CD4-positive, alpha-beta memory T cell (primary cell): ENCODE measurements at regions not wholly inside any gene's neighbourhood (a gene's known extent, or its start where the extent isn't known, plus 50 kb on each side); places are given as distances from the start of the nearest gene placed in this dataset.
"Not testable (repeated sequence)": the region's sequence is repeated elsewhere in the genome, so short reads cannot be mapped to it uniquely, and the experiment has no call there.

Experiments used
- CTCF ChIA-PET: fragments of 350-600 bp; sonication (Branson Sonifier 250); formaldehyde crosslinking; loops from one replicate; lab custom pipeline; 2021; ENCODE audit warnings: inconsistent platforms; ENCODE audit not compliant: partially characterized antibody; lab: Charles Lee
- POLR2A ChIA-PET: fragments of 350-600 bp; sonication (Branson Sonifier 250); formaldehyde crosslinking; loops from one replicate; lab custom pipeline; 2021; ENCODE audit not compliant: partially characterized antibody; lab: Charles Lee
- DNase-seq, 5 donors: peaks; one replicate each; pipeline versions ENCODE4 v3.0.0 to v3.0.0-alpha.2; 2020 to 2022; ENCODE audit warnings: mixed read lengths in 1 of 5
- H3K27ac ChIP-seq: one replicate; pipeline ENCODE4 v1.7.0; 2013; ENCODE audit warnings: low read depth, low read length
- H3K27me3 ChIP-seq: 2 replicates; pipeline ENCODE4 v1.7.0; 2013; ENCODE audit warnings: mild to moderate bottlenecking, low read length, moderate library complexity; ENCODE audit not compliant: insufficient read depth
- H3K36me3 ChIP-seq: 2 replicates; pipeline ENCODE4 v1.7.0; 2013; ENCODE audit warnings: mild to moderate bottlenecking, low read length, moderate library complexity; ENCODE audit not compliant: insufficient read depth
- H3K4me1 ChIP-seq: 2 replicates; pipeline ENCODE4 v1.7.0; 2013; ENCODE audit warnings: mild to moderate bottlenecking, low read length, moderate library complexity; ENCODE audit not compliant: insufficient read depth
- H3K4me3 ChIP-seq, 2 donors: one replicate each; pipeline ENCODE4 v1.7.0; 2013; ENCODE audit warnings: low read length in 2 of 2, mild to moderate bottlenecking in 1 of 2
- H3K9me3 ChIP-seq, 2 donors: one replicate each; pipeline ENCODE4 v1.7.0; 2013; ENCODE audit warnings: low read length in 2 of 2, control low read depth in 1 of 2; ENCODE audit not compliant: control insufficient read depth in 1 of 2
- H3K27ac Mint-ChIP-seq, 7 donors: one replicate each; pipeline ENCODE4 v1.8.0; 2020 to 2021; ENCODE audit warnings: mixed read lengths in 7 of 7, mild to moderate bottlenecking in 6 of 7, inconsistent platforms in 3 of 7, moderate library complexity in 3 of 7
- H3K27me3 Mint-ChIP-seq, 2 donors: one replicate each; pipeline ENCODE4 v1.8.0; 2020 to 2021; ENCODE audit warnings: mixed read lengths in 2 of 2
- H3K36me3 Mint-ChIP-seq, 2 donors: one replicate each; pipeline ENCODE4 v1.8.0; 2020 to 2021; ENCODE audit warnings: mixed read lengths in 2 of 2, inconsistent platforms in 1 of 2, mild to moderate bottlenecking in 1 of 2
- H3K4me1 Mint-ChIP-seq, 4 donors: one replicate each; pipeline ENCODE4 v1.8.0; 2020 to 2021; ENCODE audit warnings: mixed read lengths in 4 of 4, mild to moderate bottlenecking in 1 of 4
- H3K4me3 Mint-ChIP-seq, 8 donors: one replicate each; pipeline ENCODE4 v1.8.0; 2020 to 2021; ENCODE audit warnings: mixed read lengths in 8 of 8, mild to moderate bottlenecking in 7 of 8, moderate library complexity in 6 of 8, inconsistent platforms in 3 of 8
- H3K9me3 Mint-ChIP-seq, 8 donors: one replicate each; pipeline ENCODE4 v1.8.0; 2020 to 2021; ENCODE audit warnings: mixed read lengths in 8 of 8, mild to moderate bottlenecking in 5 of 8, inconsistent platforms in 3 of 8, moderate library complexity in 1 of 8
- intact Hi-C: fragments of 100-400 bp; cut with micrococcal nuclease; formaldehyde crosslinking; loops from one replicate; pipeline ENCODE4 v1.15.1; 2023

DNA sequence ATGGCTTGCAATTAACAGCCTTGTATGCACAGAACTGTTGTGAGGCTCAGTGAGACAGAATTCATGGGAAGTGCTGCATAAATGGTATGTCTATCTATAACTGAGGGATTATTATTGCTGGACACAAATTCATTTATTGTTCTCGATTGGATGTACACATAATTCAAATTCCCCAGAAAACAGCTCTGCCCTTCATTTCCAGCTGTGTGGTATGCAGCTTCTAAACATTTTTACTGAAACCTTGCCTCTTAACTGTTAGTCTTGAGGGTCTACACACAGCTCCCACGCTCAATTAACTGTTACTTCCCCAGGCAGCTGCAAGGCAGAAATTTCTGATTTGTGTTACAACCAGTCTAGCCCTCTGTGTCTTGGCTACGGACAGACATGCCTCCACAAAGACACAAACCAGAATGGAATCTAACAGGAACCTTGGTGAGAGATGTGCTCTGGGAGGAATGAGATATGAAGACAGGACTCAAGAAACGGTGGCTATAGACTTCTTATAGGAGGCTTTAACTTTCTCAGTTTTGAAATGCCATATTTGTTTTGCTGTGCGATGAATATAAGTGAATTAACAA is 139.7 kb upstream of the TBL1XR1 start:
- H3K4me3 ChIP-seq = no peak overlapping the region
- no peak overlapping the region for H3K27ac Mint-ChIP-seq
- ChIA-PET POLR2A (interaction anchor here (1.0 kb wide), 1 partner anchor 23 kb away, joined by 3 read pairs; no protein-coding TSS in a partner anchor), CTCF (no interaction called here)
- no peak overlapping the region for H3K4me3 Mint-ChIP-seq
- no peaks in the 10 kb centered on the region for H3K9me3 ChIP-seq
- intact Hi-C loops = no loop called here
- H3K27me3 ChIP-seq = no peaks in the 10 kb centered on the region
- no peaks in the 10 kb centered on the region for H3K36me3 Mint-ChIP-seq
- H3K4me1 ChIP-seq = peaks cover 16% of the 10 kb centered on the region
- no peaks in the 10 kb centered on the region for H3K36me3 ChIP-seq
- DNase-seq = no peak
- no peaks in the 10 kb centered on the region for H3K9me3 Mint-ChIP-seq
- H3K4me1 Mint-ChIP-seq = peaks cover 15 to 24% (median 19%) of the 10 kb centered on the region in 4 donors
- no peak overlapping the region for H3K27ac ChIP-seq
- no peaks in the 10 kb centered on the region for H3K27me3 Mint-ChIP-seq

DNA sequence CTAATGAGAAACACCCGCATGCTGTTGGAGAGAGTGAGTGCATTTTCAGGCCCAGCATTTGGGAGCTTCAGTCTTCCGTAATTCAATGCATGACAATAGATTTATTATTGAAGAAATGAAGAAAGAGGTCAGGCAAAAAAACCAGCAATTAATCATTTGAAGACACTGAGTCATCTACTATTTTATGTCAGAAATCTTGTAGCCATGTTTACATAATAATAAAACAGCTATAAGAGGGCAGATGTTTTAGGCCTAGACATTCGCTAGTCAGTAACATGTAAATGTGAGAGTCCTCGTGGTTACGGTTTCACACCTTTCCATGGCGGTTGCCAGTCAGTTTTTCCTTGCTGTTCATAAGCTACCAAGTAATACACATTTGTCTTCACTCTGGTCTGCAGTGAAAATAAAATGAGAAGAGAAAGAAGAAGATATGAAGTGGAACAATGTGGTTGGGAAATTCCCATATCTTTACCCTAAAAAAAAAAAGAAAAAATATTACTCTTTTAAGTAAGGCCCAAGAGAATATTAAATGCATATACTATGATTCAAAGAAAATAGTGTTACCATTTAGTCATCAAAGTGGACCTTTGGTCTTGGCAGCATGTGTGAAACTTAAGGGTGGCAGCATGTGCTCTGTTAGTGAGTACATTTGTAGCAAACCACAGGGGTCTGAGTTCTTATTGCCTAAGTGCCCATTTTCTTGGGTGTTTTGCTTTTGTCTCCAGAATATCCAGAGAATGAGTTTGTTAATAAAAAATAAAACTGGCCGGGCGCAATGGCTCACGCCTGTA is 140.5 kb upstream of the TBL1XR1 start:
- H3K9me3 ChIP-seq = no peaks in the 10 kb centered on the region
- Mint-ChIP-seq H3K27ac (peak overlapping the region in 5 of 7 donors; percentile 18 to 64 (median 58)), H3K4me3 (peak overlapping the region in 1 of 8 donors; percentile 69), H3K9me3 (no peaks in the 10 kb centered on the region), H3K27me3 (no peaks in the 10 kb centered on the region), H3K36me3 (no peaks in the 10 kb centered on the region), H3K4me1 (peaks cover 15 to 24% (median 19%) of the 10 kb centered on the region in 4 donors)
- peak in 2 of 5 donors; percentile 33 to 81 for DNase-seq
- H3K27me3 ChIP-seq = no peaks in the 10 kb centered on the region
- H3K36me3 ChIP-seq = no peaks in the 10 kb centered on the region
- intact Hi-C loops = no loop called here
- H3K4me1 ChIP-seq = peaks cover 16% of the 10 kb centered on the region
- CTCF ChIA-PET = interaction anchor here (0.6 kb wide), 1 partner anchor 22 kb away, joined by 4 read pairs; no protein-coding TSS in a partner anchor
- H3K4me3 ChIP-seq = no peak overlapping the region
- POLR2A ChIA-PET = interaction anchor here (1.0 kb wide), 1 partner anchor 23 kb away, joined by 3 read pairs; no protein-coding TSS in a partner anchor
- no peak overlapping the region for H3K27ac ChIP-seq

DNA sequence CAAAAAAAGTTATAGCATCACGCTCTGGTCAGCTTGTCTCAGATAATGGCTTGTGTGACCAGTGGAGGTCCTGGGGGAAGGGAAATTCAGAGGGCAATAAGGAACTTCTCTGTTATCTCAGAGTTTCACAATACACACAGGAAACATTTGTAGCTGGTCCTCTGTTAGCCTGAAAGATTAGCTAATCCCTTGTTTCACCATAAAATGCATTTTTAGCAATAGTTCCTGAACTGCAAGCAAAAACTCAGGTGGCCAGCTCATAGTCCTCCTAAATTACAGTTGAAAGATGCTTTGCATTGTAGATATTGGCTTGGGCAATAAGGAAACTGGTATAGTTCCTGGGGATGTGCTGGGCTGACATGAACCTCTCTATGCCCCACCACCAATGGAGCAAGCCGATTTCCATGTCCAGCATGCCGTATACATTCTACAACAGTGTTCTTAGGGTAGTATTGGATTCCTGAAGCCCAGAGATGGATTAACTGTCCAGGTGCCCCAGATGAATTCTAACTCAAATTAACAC is 141.5 kb upstream of the TBL1XR1 start:
- no peak for DNase-seq
- H3K27me3 Mint-ChIP-seq = no peaks in the 10 kb centered on the region
- no peak overlapping the region for H3K4me3 Mint-ChIP-seq
- ChIA-PET POLR2A (no interaction called here), CTCF (no interaction called here)
- Histone ChIP-seq H3K27me3 (no peaks in the 10 kb centered on the region), H3K36me3 (no peaks in the 10 kb centered on the region), H3K27ac (no peak overlapping the region), H3K4me3 (no peak overlapping the region), H3K4me1 (peaks cover 16% of the 10 kb centered on the region), H3K9me3 (no peaks in the 10 kb centered on the region)
- intact Hi-C loops = no loop called here
- H3K36me3 Mint-ChIP-seq = no peaks in the 10 kb centered on the region
- no peaks in the 10 kb centered on the region for H3K9me3 Mint-ChIP-seq
- peak overlapping the region in 2 of 7 donors; percentile 14 to 54 for H3K27ac Mint-ChIP-seq
- H3K4me1 Mint-ChIP-seq = peaks cover 15 to 25% (median 20%) of the 10 kb centered on the region in 4 donors

DNA sequence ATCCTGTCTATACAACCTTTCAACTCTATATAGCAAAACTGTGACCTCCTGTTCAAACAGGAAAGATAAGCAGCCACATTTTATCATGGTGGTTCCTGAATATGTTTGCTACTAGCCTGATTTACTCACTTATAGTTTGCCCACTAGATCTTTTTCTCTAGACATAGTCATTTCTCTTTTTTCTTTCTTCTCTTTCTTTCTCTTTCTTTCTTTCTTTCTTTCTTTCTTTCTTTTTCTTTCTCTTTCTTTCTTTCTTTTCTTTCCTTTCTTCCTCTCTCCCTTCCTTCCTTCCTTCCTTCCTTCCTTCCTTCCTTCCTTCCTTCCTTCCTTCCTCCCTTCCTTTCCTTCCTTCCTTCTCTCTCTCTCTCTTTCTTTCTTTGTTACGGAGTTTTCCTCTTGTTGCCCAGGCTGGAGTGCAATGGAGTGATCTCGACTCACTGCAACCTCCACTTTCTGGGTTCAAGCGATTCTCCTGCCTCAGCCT is 142.0 kb upstream of the TBL1XR1 start:
- H3K9me3 Mint-ChIP-seq, DNase-seq, H3K4me3 ChIP-seq, H3K27me3 ChIP-seq, CTCF ChIA-PET, H3K36me3 ChIP-seq, H3K36me3 Mint-ChIP-seq, intact Hi-C loops, H3K27ac ChIP-seq, H3K27me3 Mint-ChIP-seq, H3K9me3 ChIP-seq: not testable (repeated sequence)
- H3K4me3 Mint-ChIP-seq = peak overlapping the region in 1 of 8 donors; percentile 3
- peak overlapping the region in 3 of 7 donors; percentile 54 to 62 (median 57) for H3K27ac Mint-ChIP-seq
- peaks cover 13 to 28% (median 20%) of the 10 kb centered on the region in 4 donors for H3K4me1 Mint-ChIP-seq
- H3K4me1 ChIP-seq = peaks cover 16% of the 10 kb centered on the region
- POLR2A ChIA-PET = interaction anchor here (0.6 kb wide), 1 partner anchor 18 kb away, joined by 3 read pairs; no protein-coding TSS in a partner anchor

DNA sequence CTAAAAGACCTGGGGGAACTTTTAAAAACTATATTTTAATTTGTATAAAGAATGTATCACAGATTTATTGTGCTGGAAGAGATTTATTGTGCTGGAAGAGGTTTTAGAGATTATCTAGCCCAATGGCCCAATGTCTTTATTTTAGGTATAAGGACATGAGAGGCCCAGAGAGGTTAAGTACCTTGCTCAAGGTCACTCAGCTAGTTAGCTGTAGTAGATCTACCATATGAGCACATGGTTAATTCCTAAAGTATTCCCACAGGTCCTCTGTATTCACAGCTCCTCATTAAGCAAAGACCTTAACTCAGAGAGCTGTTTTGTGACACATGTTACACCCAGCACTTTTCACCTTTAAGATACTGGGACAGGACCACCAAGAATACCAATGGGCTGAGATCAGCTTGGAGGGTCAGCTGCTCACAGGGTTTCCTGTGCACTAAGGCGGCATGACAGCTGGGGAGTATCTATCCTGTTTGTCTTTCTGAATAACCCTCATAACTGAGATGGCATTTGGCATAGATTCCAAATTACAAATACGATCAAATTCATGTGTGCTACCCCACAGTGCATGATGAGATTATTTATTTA is 143.1 kb upstream of the TBL1XR1 start:
- Mint-ChIP-seq H3K27me3 (no peaks in the 10 kb centered on the region), H3K4me3 (no peak overlapping the region), H3K9me3 (no peaks in the 10 kb centered on the region), H3K4me1 (peaks cover 18 to 34% (median 25%) of the 10 kb centered on the region in 4 donors), H3K36me3 (no peaks in the 10 kb centered on the region), H3K27ac (no peak overlapping the region)
- intact Hi-C loops = no loop called here
- Histone ChIP-seq H3K27me3 (no peaks in the 10 kb centered on the region), H3K9me3 (no peaks in the 10 kb centered on the region), H3K27ac (no peak overlapping the region), H3K36me3 (no peaks in the 10 kb centered on the region), H3K4me1 (peaks cover 23% of the 10 kb centered on the region), H3K4me3 (no peak overlapping the region)
- POLR2A ChIA-PET = interaction anchor here (0.5 kb wide), 1 partner anchor 158 kb away, joined by 3 read pairs; no protein-coding TSS in a partner anchor
- CTCF ChIA-PET = interaction anchor here (1.0 kb wide), 1 partner anchor 139 kb away, joined by 3 read pairs; no protein-coding TSS in a partner anchor
- DNase-seq = no peak

DNA sequence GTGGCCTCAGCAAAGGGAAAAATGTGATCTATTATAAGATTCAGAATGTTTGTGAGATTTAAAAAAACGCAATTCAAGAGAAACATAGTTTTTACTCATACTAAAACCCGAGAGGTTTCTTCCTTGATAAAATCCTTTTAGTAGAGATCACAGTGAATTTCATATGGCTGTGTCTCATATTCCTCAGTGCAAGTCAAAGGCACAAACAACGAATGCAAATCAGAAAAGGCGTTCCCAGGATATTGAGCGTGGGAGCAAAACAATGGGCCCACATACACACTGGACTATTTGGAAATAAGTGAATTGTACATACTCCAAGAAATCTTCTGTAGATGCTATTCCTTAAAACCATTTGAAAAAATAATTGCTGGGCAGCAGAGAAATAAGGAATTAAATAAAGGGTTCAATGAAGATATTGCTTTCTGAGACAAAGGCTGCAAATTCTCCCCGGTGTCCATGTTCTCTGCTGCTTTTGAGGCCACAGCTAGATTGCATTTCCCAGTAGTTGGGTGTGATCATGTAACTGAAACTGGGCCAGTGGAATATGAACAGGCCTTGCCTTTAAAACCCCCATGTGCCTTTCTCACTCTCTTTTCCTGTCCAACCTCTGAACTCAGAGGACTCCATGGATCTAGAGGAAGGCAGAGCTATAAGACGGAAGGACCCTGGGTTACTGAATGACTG is 144.6 kb upstream of the TBL1XR1 start:
- H3K4me3 Mint-ChIP-seq = no peak overlapping the region
- no peaks in the 10 kb centered on the region for H3K36me3 Mint-ChIP-seq
- ChIA-PET CTCF (no interaction called here), POLR2A (interaction anchor here (0.6 kb wide), 1 partner anchor 18 kb away, joined by 3 read pairs; no protein-coding TSS in a partner anchor)
- no peaks in the 10 kb centered on the region for H3K9me3 Mint-ChIP-seq
- H3K4me1 Mint-ChIP-seq = peaks cover 25 to 45% (median 33%) of the 10 kb centered on the region in 4 donors
- Histone ChIP-seq H3K4me1 (peaks cover 35% of the 10 kb centered on the region), H3K36me3 (no peaks in the 10 kb centered on the region), H3K4me3 (no peak overlapping the region), H3K27me3 (no peaks in the 10 kb centered on the region), H3K9me3 (no peaks in the 10 kb centered on the region), H3K27ac (no peak overlapping the region)
- no peak for DNase-seq
- intact Hi-C loops = no loop called here
- H3K27ac Mint-ChIP-seq = peak overlapping the region in 1 of 7 donors; percentile 16
- H3K27me3 Mint-ChIP-seq = no peaks in the 10 kb centered on the region
